Panc1 (cell line): ENCODE measurements at regions not wholly inside any gene's neighbourhood (a gene's known extent, or its start where the extent isn't known, plus 50 kb on each side); places are given as distances from the start of the nearest gene placed in this dataset.

ENCODE experiments used
- ATAC-seq: fragments of 200-7000 bp; cut with Tn5 transposase; 2 replicates; pipeline ENCODE4 v1.9.1; 2020; ENCODE audit warnings: mild to moderate bottlenecking, moderate library complexity
- BruUV-seq: library from RNA; stranded (reverse); fragments of 400-500 nt; replicated peaks from 2 replicates; lab custom pipeline; 2021; lab: Mats Ljungman, UMichigan
- CTCF ChIA-PET: fragments of 300-600 bp; sonication (Branson Sonifier 250); formaldehyde crosslinking; loops from one replicate; lab custom pipeline; 2022; ENCODE audit warnings: antibody characterized with exemption; lab: Charles Lee
- POLR2A ChIA-PET: fragments of 300-600 bp; sonication (Branson Sonifier 250); formaldehyde crosslinking; loops from one replicate; lab custom pipeline; 2022; ENCODE audit warnings: antibody characterized with exemption; lab: Charles Lee
- DNase-seq: peaks from one replicate; pipeline ENCODE4 v3.0.0-alpha.2; 2010; ENCODE audit warnings: low read depth, low spot score
- H3K27ac ChIP-seq: 2 replicates; pipeline ENCODE4 v1.5.1; 2011; ENCODE audit warnings: mild to moderate bottlenecking, low read length, inconsistent platforms
- H3K27me3 ChIP-seq: fragments of 200-500 bp; sonication (Bioruptor generic); 2 replicates; pipeline ENCODE4 v1.6.0; 2014; ENCODE audit warnings: low read length, inconsistent platforms; ENCODE audit not compliant: control insufficient read depth, insufficient read depth
- H3K36me3 ChIP-seq: fragments of 200-500 bp; sonication (Bioruptor generic); 2 replicates; pipeline ENCODE4 v1.5.1; 2014; ENCODE audit warnings: inconsistent platforms, mild to moderate bottlenecking, low read length, moderate library complexity; ENCODE audit not compliant: control insufficient read depth, insufficient read depth
- H3K4me1 ChIP-seq: 2 replicates; pipeline ENCODE4 v1.5.1; 2011; ENCODE audit warnings: inconsistent platforms, mild to moderate bottlenecking, low read length, moderate library complexity; ENCODE audit not compliant: control insufficient read depth, insufficient read depth
- H3K4me3 ChIP-seq, 2 experiments: 2 replicates each; pipeline ENCODE4 v1.5.1; 2011 to 2012; ENCODE audit warnings: low read depth in 2 of 2, low read length in 2 of 2, mild to moderate bottlenecking in 2 of 2, inconsistent platforms in 1 of 2, moderate library complexity in 1 of 2
- H3K9me3 ChIP-seq: fragments of 200-500 bp; sonication (Bioruptor generic); 2 replicates; pipeline ENCODE4 v1.5.1; 2014; ENCODE audit warnings: low read depth, mild to moderate bottlenecking, inconsistent platforms, low read length, moderate library complexity; ENCODE audit not compliant: control insufficient read depth, insufficient read depth
- POLR2AphosphoS5 ChIP-seq: IDR thresholded peaks from 2 replicates; pipeline ENCODE4 v1.6.1; 2012; ENCODE audit warnings: mild to moderate bottlenecking, low read depth, low read length, moderate library complexity
- SIN3A ChIP-seq: IDR thresholded peaks from 2 replicates; pipeline ENCODE4 v1.6.1; 2012; ENCODE audit warnings: low read depth, mild to moderate bottlenecking, low read length, moderate library complexity, borderline replicate concordance; ENCODE audit not compliant: insufficient read depth
- TCF7L2 ChIP-seq: IDR thresholded peaks from 2 replicates; pipeline ENCODE4 v1.6.1; 2011; ENCODE audit warnings: mild to moderate bottlenecking, low read depth, low read length, inconsistent platforms
- in situ Hi-C: cut with HindIII; loops from 2 replicates; pipeline ENCODE4 v1.10.0; 2016; ENCODE audit warnings: low sequenced_read_pairs, low pct_unique_long_range_greater_than_20kb
- intact Hi-C: fragments of 100-400 bp; cut with micrococcal nuclease; formaldehyde crosslinking; loops from one replicate; pipeline ENCODE4 v1.10.0; 2022; ENCODE audit not compliant: unreplicated experiment
- TF ChIP-seq, protein P1 (sequence below): fragments of 450-650 bp; IDR thresholded peaks from 2 replicates; pipeline ENCODE4 v1.5.1; 2017; ENCODE audit warnings: mild to moderate bottlenecking
- TF ChIP-seq, protein P2 (sequence below), 2 experiments: IDR thresholded peaks; 2 replicates each; pipeline ENCODE4 v1.6.1; 2011 to 2012; ENCODE audit warnings: low read depth in 2 of 2, control low read depth in 1 of 2, low read length in 1 of 2, mild to moderate bottlenecking in 1 of 2, moderate library complexity in 1 of 2; ENCODE audit not compliant: insufficient read depth in 1 of 2

DNA sequence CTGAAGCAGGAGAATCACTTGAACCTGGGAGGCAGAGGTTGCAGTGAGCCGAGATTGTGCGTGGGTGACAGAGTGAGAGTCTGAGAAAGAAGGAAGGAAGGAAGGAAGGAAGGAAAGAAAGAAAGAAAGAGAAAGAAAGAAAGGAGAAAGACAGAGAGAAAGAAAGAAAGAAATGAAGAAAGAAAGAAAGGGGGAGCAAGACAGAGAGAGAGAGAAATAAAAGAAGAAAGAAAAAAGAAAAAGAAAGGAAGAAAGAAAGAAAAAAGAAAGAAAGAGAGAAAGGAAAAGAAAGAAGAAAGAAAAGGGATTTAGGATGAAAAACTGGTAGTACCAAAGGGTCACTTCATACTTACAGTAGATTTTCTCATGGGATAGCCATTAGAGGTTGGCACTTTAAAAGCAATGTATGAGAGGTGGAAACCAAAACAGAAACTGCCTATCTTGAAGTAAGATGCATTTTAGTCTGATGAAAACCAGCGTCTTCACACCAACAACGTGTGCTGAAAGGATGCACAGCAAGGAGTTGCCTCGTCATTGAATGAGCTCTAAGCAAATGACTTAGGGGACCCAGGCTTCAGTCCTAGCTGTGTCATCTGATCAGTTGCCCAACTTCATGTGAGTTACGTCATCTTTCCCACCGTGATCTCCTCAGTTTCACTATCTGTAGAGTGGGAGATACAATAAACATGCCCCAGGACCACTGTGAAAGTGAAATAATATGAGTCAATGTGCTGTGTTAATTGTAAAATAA is 133.9 kb upstream of the NEDD9 start:
- CTCF ChIA-PET: no interaction called here
- no peak for TF ChIP-seq SIN3A
- TF ChIP-seq TCF7L2: no peak
- TF ChIP-seq POLR2AphosphoS5: no peak
- TF ChIP-seq, protein P1, sequence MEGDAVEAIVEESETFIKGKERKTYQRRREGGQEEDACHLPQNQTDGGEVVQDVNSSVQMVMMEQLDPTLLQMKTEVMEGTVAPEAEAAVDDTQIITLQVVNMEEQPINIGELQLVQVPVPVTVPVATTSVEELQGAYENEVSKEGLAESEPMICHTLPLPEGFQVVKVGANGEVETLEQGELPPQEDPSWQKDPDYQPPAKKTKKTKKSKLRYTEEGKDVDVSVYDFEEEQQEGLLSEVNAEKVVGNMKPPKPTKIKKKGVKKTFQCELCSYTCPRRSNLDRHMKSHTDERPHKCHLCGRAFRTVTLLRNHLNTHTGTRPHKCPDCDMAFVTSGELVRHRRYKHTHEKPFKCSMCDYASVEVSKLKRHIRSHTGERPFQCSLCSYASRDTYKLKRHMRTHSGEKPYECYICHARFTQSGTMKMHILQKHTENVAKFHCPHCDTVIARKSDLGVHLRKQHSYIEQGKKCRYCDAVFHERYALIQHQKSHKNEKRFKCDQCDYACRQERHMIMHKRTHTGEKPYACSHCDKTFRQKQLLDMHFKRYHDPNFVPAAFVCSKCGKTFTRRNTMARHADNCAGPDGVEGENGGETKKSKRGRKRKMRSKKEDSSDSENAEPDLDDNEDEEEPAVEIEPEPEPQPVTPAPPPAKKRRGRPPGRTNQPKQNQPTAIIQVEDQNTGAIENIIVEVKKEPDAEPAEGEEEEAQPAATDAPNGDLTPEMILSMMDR: no peak
- TF ChIP-seq, protein P2, sequence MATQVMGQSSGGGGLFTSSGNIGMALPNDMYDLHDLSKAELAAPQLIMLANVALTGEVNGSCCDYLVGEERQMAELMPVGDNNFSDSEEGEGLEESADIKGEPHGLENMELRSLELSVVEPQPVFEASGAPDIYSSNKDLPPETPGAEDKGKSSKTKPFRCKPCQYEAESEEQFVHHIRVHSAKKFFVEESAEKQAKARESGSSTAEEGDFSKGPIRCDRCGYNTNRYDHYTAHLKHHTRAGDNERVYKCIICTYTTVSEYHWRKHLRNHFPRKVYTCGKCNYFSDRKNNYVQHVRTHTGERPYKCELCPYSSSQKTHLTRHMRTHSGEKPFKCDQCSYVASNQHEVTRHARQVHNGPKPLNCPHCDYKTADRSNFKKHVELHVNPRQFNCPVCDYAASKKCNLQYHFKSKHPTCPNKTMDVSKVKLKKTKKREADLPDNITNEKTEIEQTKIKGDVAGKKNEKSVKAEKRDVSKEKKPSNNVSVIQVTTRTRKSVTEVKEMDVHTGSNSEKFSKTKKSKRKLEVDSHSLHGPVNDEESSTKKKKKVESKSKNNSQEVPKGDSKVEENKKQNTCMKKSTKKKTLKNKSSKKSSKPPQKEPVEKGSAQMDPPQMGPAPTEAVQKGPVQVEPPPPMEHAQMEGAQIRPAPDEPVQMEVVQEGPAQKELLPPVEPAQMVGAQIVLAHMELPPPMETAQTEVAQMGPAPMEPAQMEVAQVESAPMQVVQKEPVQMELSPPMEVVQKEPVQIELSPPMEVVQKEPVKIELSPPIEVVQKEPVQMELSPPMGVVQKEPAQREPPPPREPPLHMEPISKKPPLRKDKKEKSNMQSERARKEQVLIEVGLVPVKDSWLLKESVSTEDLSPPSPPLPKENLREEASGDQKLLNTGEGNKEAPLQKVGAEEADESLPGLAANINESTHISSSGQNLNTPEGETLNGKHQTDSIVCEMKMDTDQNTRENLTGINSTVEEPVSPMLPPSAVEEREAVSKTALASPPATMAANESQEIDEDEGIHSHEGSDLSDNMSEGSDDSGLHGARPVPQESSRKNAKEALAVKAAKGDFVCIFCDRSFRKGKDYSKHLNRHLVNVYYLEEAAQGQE (IDR thresholded peaks at IDR 0.05; ENCODE audit: insufficient read depth in 1 of 2, low read depth in 2 of 2, low read length in 1 of 2): no peak
- POLR2A ChIA-PET: interaction anchor here (0.6 kb wide), 1 partner anchor 117 kb away, joined by 3 read pairs; no protein-coding TSS in a partner anchor
- H3K9me3 ChIP-seq: no peaks in the 10 kb centered on the region
- no peaks in the 10 kb centered on the region for H3K4me1 ChIP-seq
- BruUV-seq: no TSS peak
- no peak overlapping the region for H3K27ac ChIP-seq
- DNase-seq (no peak), ATAC-seq (no peak)
- H3K36me3 ChIP-seq: no peaks in the 10 kb centered on the region
- in situ Hi-C loops: no loop called here
- H3K27me3 ChIP-seq: no peaks in the 10 kb centered on the region; the same call in 1 of the 2 replicates
- H3K4me3 ChIP-seq: no peak overlapping the region
- intact Hi-C loops: no loop called here

DNA sequence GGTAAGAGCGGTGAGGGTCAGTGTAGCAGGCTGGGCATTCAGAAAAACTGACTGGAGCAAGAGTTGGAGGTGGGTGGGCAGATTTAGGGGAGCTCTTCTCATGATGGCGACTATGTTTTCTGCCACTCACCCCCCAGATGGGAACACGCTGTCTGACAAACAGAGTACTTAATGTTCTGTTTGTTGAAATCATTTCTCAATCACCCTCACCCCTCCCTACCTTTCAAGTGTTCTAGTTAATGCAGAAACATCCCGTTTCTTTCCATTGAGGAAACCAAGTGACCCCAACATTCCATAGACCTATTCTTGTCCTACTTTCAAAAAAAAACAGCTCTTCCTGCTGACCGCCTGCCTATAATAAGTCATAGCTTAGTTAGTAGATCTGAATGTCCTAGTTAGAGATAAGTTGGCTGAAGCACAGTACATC is 132.5 kb upstream of the NEDD9 start:
- H3K4me1 ChIP-seq: no peaks in the 10 kb centered on the region
- no TSS peak for BruUV-seq
- intact Hi-C loops: no loop called here
- ATAC-seq (no peak), DNase-seq (no peak)
- no peaks in the 10 kb centered on the region for H3K36me3 ChIP-seq
- H3K27me3 ChIP-seq: no peaks in the 10 kb centered on the region; the same call in 1 of the 2 replicates
- TF ChIP-seq, protein P1: no peak
- TF ChIP-seq, protein P2 (IDR thresholded peaks at IDR 0.05; ENCODE audit: insufficient read depth in 1 of 2, low read depth in 2 of 2, low read length in 1 of 2): no peak
- no peak for TF ChIP-seq TCF7L2
- TF ChIP-seq SIN3A: no peak
- TF ChIP-seq POLR2AphosphoS5: no peak
- H3K27ac ChIP-seq: no peak overlapping the region
- in situ Hi-C loops: no loop called here
- CTCF ChIA-PET: no interaction called here
- no peak overlapping the region for H3K4me3 ChIP-seq
- POLR2A ChIA-PET: no interaction called here
- H3K9me3 ChIP-seq: no peaks in the 10 kb centered on the region
